ENCODE measurements at regions not wholly inside any gene's neighbourhood (a gene's known extent, or its start where the extent isn't known, plus 50 kb on each side); places are given as distances from the start of the nearest gene placed in this dataset.

GRCh38 chr13:95494082-95494681 lies 58.3 kb upstream of the CLDN10 start:
- no peaks in the 10 kb centered on the region for H3K27me3 ChIP-seq (ENCODE audit: control insufficient read depth, insufficient read depth, low read length)
- no peak overlapping the region for H3K4me3 ChIP-seq (ENCODE audit: low read length)
- H3K4me1 ChIP-seq (ENCODE audit: control insufficient read depth, insufficient read depth, low read length): no peaks in the 10 kb centered on the region
- H3K27ac ChIP-seq (ENCODE audit: low read depth, low read length): no peak overlapping the region
- no peaks in the 10 kb centered on the region for H3K36me3 ChIP-seq (ENCODE audit: control insufficient read depth, insufficient read depth, low read length)
- H3K9ac ChIP-seq (ENCODE audit: low read length): no peak overlapping the region

DNA sequence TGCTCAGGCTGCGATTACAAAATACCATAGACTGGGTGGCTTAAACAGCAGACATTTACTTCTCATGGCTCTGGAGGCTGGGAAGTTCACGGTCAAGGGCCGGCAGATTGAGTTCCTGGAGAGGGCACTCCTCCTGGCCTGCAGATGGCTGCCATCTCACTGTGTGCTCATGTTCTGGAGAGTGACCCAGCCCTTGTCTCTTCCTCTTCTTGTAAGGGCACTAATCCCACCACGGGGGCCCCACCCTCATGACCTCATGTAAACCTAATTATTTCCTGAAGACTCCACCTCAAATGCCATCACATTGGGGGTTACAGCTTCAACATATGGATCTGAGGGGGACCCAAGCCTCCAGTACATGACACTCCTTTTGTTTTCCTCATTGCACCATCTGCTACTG lies 56.0 kb upstream of the CLDN10 start:
- H3K27me3 ChIP-seq (ENCODE audit: control insufficient read depth, insufficient read depth, low read length): no peaks in the 10 kb centered on the region
- no peak overlapping the region for H3K4me3 ChIP-seq (ENCODE audit: low read length)
- no peak overlapping the region for H3K27ac ChIP-seq (ENCODE audit: low read depth, low read length)
- no peak overlapping the region for H3K9ac ChIP-seq (ENCODE audit: low read length)
- no peaks in the 10 kb centered on the region for H3K36me3 ChIP-seq (ENCODE audit: control insufficient read depth, insufficient read depth, low read length)
- no peaks in the 10 kb centered on the region for H3K4me1 ChIP-seq (ENCODE audit: control insufficient read depth, insufficient read depth, low read length)

GRCh38 chr13:95497381-95497807 lies 55.1 kb upstream of the CLDN10 start:
- H3K9ac ChIP-seq (ENCODE audit: low read length): no peak overlapping the region
- peak overlapping the region; percentile 12 for H3K27ac ChIP-seq (ENCODE audit: low read depth, low read length)
- no peak overlapping the region for H3K4me3 ChIP-seq (ENCODE audit: low read length)
- H3K4me1 ChIP-seq (ENCODE audit: control insufficient read depth, insufficient read depth, low read length): no peaks in the 10 kb centered on the region
- H3K36me3 ChIP-seq (ENCODE audit: control insufficient read depth, insufficient read depth, low read length): no peaks in the 10 kb centered on the region
- no peaks in the 10 kb centered on the region for H3K27me3 ChIP-seq (ENCODE audit: control insufficient read depth, insufficient read depth, low read length)

DNA sequence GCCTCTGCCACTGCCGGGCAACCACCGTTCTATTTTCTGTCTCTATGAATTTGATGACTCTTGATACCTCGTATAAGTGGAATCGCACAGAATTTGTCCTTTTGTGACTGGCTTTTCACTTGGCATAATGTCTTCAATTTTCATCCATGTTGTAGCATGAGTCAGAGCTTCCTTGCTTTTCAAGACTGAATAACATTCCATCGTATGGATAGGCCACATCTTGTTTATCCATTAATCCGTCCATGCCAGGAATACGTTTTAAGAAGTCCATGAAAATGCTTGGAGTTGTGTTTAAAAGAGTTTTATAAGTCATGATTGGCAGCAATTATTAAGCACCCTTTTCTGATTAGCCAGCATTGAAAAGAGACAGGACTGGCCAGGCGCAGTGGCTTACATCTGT lies 53.6 kb upstream of the CLDN10 start:
- H3K36me3 ChIP-seq (ENCODE audit: control insufficient read depth, insufficient read depth, low read length): no peaks in the 10 kb centered on the region
- H3K4me3 ChIP-seq (ENCODE audit: low read length): no peak overlapping the region
- H3K27ac ChIP-seq (ENCODE audit: low read depth, low read length): no peak overlapping the region
- no peak overlapping the region for H3K9ac ChIP-seq (ENCODE audit: low read length)
- no peaks in the 10 kb centered on the region for H3K4me1 ChIP-seq (ENCODE audit: control insufficient read depth, insufficient read depth, low read length)
- no peaks in the 10 kb centered on the region for H3K27me3 ChIP-seq (ENCODE audit: control insufficient read depth, insufficient read depth, low read length)

GRCh38 chr13:95499811-95500712 lies 52.5 kb upstream of the CLDN10 start:
- H3K36me3 ChIP-seq (ENCODE audit: control insufficient read depth, insufficient read depth, low read length): no peaks in the 10 kb centered on the region
- no peak overlapping the region for H3K27ac ChIP-seq (ENCODE audit: low read depth, low read length)
- H3K4me1 ChIP-seq (ENCODE audit: control insufficient read depth, insufficient read depth, low read length): no peaks in the 10 kb centered on the region
- H3K4me3 ChIP-seq (ENCODE audit: low read length): no peak overlapping the region
- H3K9ac ChIP-seq (ENCODE audit: low read length): no peak overlapping the region
- no peaks in the 10 kb centered on the region for H3K27me3 ChIP-seq (ENCODE audit: control insufficient read depth, insufficient read depth, low read length)

GRCh38 chr13:95502216-95502615 lies 50.3 kb upstream of the CLDN10 start:
- H3K4me1 ChIP-seq (ENCODE audit: control insufficient read depth, insufficient read depth, low read length): no peaks in the 10 kb centered on the region
- no peaks in the 10 kb centered on the region for H3K27me3 ChIP-seq (ENCODE audit: control insufficient read depth, insufficient read depth, low read length)
- H3K27ac ChIP-seq (ENCODE audit: low read depth, low read length): no peak overlapping the region
- H3K36me3 ChIP-seq (ENCODE audit: control insufficient read depth, insufficient read depth, low read length): no peaks in the 10 kb centered on the region
- H3K9ac ChIP-seq (ENCODE audit: low read length): no peak overlapping the region
- no peak overlapping the region for H3K4me3 ChIP-seq (ENCODE audit: low read length)
